D721Med (cell line): ENCODE measurements at regions not wholly inside any gene's neighbourhood (a gene's known extent, or its start where the extent isn't known, plus 50 kb on each side); places are given as distances from the start of the nearest gene placed in this dataset.
"Not testable (repeated sequence)": the region's sequence is repeated elsewhere in the genome, so short reads cannot be mapped to it uniquely, and the experiment has no call there.

ENCODE experiments used
- DNase-seq: peaks from one replicate; pipeline ENCODE4 v3.0.0; 2011; ENCODE audit warnings: low spot score; ENCODE audit not compliant: insufficient read length
- FAIRE-seq: peaks from 2 replicates; lab custom pipeline; 2011; peaks lifted over from hg19 to GRCh38; lab: Jason Lieb, UNC
- TF ChIP-seq, protein P1 (sequence below): IDR thresholded peaks from 2 replicates; pipeline ENCODE4 v1.5.1; 2012; ENCODE audit warnings: mild to moderate bottlenecking, control low read depth; ENCODE audit not compliant: insufficient read depth; ENCODE audit errors: missing control alignments

DNA sequence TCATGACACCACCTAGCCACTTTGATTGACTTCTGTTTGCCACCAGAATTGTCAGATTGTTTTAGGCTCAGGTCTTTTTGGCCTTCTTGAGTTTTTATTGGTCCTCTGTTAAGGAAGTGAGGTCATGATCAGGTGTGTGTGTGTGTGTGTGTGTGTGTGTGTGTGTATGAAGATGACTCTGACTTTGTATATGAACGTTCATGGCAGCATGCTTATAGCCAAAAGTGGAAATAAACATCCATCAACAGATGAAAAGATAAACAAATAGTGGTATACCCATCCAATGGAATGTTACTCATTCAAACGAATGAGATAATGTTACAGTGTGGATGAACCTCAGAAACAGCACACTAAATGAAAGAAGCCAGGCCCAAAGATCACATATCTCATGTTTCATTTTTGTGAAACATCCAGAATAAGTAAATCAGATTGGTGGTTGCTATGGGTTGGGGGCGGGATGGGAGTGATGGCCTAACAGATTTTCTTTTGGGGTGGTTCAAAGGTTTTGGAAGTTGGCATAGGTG is 258.6 kb downstream of the KTN1 start:
- TF ChIP-seq, protein P1, sequence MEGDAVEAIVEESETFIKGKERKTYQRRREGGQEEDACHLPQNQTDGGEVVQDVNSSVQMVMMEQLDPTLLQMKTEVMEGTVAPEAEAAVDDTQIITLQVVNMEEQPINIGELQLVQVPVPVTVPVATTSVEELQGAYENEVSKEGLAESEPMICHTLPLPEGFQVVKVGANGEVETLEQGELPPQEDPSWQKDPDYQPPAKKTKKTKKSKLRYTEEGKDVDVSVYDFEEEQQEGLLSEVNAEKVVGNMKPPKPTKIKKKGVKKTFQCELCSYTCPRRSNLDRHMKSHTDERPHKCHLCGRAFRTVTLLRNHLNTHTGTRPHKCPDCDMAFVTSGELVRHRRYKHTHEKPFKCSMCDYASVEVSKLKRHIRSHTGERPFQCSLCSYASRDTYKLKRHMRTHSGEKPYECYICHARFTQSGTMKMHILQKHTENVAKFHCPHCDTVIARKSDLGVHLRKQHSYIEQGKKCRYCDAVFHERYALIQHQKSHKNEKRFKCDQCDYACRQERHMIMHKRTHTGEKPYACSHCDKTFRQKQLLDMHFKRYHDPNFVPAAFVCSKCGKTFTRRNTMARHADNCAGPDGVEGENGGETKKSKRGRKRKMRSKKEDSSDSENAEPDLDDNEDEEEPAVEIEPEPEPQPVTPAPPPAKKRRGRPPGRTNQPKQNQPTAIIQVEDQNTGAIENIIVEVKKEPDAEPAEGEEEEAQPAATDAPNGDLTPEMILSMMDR: no peak

DNA sequence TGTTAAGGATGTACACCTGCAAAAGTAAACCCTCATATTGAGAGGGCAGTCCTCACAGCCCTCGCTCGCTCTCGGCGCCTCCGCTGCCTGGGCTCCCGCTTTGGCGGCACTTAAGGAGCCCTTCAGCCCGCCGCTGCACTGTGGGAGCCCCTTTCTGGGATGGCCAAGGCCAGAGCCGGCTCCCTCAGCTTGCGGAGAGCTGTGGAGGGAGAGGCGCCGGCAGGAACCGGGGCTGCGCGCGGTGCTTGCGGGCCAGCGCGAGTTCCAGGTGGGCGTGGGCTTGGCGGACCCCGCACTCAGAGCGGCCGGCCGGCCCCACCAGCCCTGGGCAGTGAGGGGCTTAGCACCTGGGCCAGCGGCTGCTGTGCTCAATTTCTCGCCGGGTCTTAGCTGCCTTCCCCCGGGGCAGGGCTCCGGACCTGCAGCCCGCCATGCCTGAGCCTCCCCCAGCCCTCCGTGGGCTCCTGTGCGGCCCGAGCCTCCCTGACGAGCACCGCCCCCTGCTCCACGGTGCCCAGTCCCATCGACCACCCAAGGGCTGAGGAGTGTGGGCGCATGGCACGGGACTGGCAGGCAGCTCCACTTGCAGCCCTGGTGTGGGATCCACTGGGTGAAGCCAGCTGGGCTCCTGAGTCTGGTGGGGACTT is 259.4 kb downstream of the KTN1 start:
- FAIRE-seq, DNase-seq: not testable (repeated sequence)

More for the DNA sequence above, 258.6 kb downstream of the KTN1 start:
- no peak for FAIRE-seq
- DNase-seq: no peak

DNA sequence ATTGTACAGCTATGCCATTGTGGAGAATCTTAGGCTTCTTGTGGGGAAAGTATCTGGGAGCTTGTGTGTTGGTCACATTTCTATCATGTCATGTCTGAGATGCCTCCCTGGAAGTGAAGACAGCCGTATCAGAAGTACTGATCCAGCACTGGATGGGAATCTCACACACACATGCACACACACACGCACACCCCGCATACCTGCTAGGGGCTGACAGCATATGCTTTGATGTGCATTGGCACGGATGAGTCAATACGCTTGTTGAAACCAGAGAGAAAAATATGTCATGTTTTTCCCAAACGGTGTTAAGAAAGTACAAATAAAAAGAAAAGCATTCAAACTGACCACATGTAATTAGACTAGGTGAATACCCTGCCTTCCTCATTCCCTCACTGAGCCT is 260.8 kb downstream of the KTN1 start:
- TF ChIP-seq, protein P1: no peak
- FAIRE-seq (no peak), DNase-seq (no peak)

DNA sequence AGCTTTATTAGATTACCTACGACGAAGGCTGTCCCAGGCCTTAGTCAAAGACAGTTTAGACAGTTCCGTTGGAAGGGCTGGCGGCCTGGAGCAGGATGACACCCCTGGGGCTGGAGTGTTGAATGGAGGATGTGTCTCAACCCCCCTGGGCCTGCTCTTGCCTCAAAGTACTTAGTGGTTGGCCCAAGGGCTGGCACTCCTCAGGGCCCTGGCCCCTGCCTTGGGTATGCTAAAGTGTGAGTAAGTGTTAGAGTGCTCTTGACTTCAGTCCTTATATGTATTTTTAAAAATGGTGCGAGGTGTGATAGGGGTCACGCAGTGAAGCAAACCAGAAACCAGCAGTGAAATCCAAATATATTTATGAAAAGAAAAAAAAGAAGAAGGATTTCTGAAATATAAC is 261.6 kb downstream of the KTN1 start:
- TF ChIP-seq, protein P1: no peak
- FAIRE-seq (no peak), DNase-seq (no peak)

DNA sequence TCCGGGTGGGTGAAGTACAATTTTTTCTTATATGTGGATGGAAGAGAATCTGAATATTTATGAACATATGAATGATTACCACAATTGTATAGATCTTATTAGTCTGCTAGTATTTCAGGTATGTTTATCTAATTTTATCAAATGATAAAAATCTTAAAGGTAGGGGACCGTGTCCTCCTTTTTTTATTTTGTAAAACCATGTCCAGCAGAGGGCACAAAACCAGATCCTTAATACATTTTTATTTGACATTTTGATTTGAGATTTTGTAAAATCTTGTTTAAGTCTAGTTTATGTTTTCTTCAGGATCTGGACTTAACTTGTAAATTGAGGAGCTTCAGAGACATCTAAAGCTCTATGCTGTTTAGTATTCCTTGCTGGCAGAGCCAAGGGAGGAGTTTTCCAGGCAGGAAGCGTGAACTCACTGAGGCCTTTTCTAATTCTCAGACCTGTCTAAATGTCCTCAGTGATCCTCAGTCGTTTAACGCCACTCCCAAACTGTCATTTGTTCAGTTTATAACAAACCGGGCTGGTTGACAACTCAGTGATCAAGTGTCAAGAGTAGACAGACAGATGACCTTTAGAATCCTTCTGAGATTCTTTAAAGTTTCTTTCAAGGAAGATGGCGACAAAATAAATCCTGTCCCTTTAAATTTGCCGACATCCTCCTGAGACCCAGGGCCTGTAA is 263.9 kb downstream of the KTN1 start:
- DNase-seq: no peak
- no peak for FAIRE-seq
- TF ChIP-seq, protein P1: peak; percentile 6

DNA sequence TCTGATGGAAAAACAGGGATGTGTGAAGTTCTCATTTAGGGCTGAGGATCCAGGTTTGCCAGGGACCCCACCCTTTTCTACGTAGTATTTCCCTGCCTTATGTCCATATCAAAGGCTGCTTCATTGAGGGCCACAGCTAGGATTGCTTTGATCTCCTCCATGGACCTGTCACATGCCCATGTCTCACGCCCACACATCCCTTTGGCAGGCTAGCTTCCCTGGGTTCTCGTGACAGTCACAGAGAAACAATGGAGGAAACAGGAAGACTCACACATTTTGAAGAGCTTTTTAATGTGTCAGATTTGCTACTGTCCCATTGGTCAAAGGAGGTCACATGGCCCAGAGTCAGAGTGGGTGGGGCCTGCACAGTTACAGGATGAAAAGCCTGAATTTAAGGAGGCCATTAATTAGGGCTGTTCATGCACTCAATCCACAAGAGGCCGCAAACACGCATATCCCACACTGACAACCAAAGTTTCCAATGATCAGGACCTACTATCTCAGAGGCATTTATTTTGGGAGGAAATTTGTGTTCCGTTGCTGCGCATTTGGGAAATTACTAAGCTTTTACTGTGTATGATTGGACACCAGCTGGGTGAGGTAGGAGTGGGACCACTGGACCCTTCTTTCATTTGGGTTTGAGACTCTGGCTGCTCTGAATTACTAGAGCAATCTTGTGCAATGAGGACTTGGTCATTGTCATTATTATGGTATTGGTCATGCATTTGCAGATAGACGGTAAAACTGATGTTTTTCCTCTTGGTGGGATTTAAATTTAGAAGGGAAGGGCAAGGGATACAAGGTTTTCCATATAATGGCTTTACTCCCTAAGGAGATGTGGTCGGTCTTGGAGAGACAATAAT is 266.2 kb downstream of the KTN1 start:
- FAIRE-seq (no peak), DNase-seq (no peak)
- TF ChIP-seq, protein P1: no peak

DNA sequence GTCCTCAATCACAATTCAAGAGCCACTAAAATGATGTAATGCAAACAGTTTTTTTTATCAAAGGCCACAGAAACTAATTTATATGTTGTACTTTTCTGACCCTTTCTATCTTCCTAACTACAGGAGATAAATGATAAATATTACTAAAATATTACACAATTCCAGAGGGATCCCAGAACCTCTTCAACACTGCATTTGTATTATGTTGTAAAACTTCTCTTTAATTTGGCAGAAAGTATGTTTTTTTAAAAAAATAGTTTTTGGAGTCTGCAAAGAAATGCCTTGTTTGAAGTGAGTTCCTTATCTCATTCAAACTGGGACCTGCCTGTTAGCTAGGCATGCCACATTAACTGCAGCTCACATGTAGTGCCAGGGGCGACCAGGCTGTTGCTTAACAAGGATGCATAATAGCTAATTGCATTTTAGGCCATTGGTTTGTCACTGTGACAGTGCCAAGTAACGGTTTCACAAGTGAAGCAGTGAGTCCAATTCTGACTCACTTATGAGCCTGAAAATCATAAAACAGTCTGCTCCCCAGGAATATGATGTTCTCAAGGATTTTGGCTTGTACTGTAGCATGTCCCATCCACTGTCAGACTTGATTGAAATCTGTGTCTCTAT is 266.9 kb downstream of the KTN1 start:
- no peak for FAIRE-seq
- DNase-seq: no peak
- TF ChIP-seq, protein P1: no peak
